ENCODE measurements at regions not wholly inside any gene's neighbourhood (a gene's known extent, or its start where the extent isn't known, plus 50 kb on each side); places are given as distances from the start of the nearest gene placed in this dataset.

- no peak for TF ChIP-seq POLR2A (IDR thresholded peaks at IDR 0.05)
- no peak for TF ChIP-seq CTCF (IDR thresholded peaks at IDR 0.05)
Measured at GRCh38 chr2:71898375-71898774, 249.3 kb downstream of the CYP26B1 start.
